ENCODE measurements at regions not wholly inside any gene's neighbourhood (a gene's known extent, or its start where the extent isn't known, plus 50 kb on each side); places are given as distances from the start of the nearest gene placed in this dataset.

DNA sequence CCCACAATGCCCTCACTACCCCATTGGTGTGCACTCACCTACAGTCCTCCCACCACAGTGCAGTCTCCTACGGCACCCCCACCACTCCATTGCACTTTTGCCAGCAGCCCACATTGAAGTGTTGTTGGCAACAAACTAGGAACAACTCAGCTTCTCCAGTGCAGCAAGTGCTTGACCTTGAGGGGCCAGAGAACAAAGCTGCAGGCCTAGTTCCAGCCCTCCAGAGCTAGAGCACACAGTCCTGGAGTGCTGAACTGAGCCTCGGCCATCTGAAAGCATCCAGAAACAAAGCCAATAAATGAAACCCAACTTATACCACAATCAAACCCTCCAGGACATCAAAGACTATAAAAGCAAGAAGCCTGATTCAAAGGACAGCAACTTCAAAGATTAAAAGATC is 129.9 kb downstream of the C1orf94 start:
- Mint-ChIP-seq H3K27me3 (no peaks in the 10 kb centered on the region), H3K4me3 (no peak overlapping the region), H3K4me1 (no peaks in the 10 kb centered on the region), H3K27ac (no peak overlapping the region), H3K36me3 (ENCODE audit: low read depth) (no peaks in the 10 kb centered on the region), H3K9me3 (no peaks in the 10 kb centered on the region)
- ChIA-PET POLR2A (no interaction called here), CTCF (no interaction called here)
- no peak for DNase-seq

DNA sequence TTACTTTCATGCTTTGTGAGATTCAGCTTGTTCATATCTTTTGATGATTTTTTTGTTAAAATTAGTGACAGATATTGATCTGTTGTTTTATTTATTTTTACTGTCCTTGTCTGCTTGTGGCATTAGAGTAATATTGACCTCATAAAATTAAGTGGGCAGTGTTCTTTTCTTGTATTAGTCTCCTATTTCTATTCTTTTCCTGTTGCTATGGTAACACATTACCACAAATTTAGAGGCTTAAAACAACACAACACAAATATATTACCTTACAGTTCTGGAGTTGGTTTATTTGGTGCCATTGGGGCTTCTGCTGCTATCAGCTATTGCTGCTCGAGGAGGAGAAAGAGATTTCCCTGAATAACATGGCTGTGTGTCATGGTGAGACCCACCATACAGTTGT is 135.7 kb downstream of the C1orf94 start:
- no peaks in the 10 kb centered on the region for H3K9me3 Mint-ChIP-seq

DNA sequence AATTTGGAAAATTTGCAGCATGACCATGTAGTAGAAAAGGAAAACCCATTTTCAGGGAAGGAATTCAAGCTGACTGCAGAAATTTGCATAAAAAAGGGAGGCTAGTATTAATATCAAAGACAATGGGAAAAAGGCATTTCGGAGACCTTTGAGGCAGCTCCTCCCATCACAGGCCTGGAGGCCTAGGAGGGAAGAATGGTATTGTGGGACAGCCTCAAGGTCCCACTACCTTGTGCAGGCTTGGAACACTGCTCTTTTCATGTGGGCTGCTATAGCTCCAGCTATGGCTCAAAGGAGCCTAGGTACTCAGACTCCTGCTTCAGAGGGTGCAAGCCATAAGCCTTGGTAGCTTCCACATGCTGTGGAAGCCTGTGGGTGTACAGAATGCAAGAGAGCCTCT is 139.3 kb downstream of the C1orf94 start:
- CTCF ChIA-PET, result no interaction called here
- H3K27me3 Mint-ChIP-seq, result no peaks in the 10 kb centered on the region
- H3K9me3 Mint-ChIP-seq, result no peaks in the 10 kb centered on the region
- H3K4me1 Mint-ChIP-seq, result no peaks in the 10 kb centered on the region
- no peak overlapping the region for H3K27ac Mint-ChIP-seq
- DNase-seq, result no peak
- H3K36me3 Mint-ChIP-seq (ENCODE audit: low read depth), result no peaks in the 10 kb centered on the region
- POLR2A ChIA-PET, result no interaction called here
- no peak overlapping the region for H3K4me3 Mint-ChIP-seq

More for the DNA sequence above, 135.7 kb downstream of the C1orf94 start:
- no peak overlapping the region for H3K4me3 Mint-ChIP-seq
- DNase-seq, result no peak
- no peaks in the 10 kb centered on the region for H3K36me3 Mint-ChIP-seq (ENCODE audit: low read depth)
- no peaks in the 10 kb centered on the region for H3K4me1 Mint-ChIP-seq
- H3K27me3 Mint-ChIP-seq, result no peaks in the 10 kb centered on the region
- POLR2A ChIA-PET, result no interaction called here
- H3K27ac Mint-ChIP-seq, result no peak overlapping the region
- CTCF ChIA-PET, result no interaction called here

DNA sequence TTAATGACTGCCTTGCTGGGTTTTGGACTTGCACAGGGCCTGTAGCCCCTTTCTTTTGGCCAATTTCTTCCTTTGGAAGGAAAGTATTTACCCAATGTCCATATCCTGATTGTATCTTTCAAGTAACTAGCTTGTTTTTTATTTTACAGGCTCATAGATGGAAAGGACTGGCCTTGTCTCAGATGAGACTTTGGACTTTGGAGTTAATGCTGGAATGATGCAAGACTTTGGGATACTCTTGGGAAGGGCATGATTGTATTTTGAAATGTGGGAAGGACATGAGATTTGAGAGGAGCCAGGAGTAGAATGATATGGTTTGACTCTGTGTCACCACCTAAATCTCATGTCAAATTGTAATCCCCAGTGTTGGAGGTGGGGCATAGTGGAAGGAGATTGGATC is 140.1 kb downstream of the C1orf94 start:
- Mint-ChIP-seq H3K4me3 (no peak overlapping the region), H3K9me3 (no peaks in the 10 kb centered on the region), H3K27me3 (no peaks in the 10 kb centered on the region), H3K27ac (no peak overlapping the region), H3K4me1 (no peaks in the 10 kb centered on the region), H3K36me3 (ENCODE audit: low read depth) (no peaks in the 10 kb centered on the region)
- CTCF ChIA-PET, result no interaction called here
- POLR2A ChIA-PET, result no interaction called here
- no peak for DNase-seq

DNA sequence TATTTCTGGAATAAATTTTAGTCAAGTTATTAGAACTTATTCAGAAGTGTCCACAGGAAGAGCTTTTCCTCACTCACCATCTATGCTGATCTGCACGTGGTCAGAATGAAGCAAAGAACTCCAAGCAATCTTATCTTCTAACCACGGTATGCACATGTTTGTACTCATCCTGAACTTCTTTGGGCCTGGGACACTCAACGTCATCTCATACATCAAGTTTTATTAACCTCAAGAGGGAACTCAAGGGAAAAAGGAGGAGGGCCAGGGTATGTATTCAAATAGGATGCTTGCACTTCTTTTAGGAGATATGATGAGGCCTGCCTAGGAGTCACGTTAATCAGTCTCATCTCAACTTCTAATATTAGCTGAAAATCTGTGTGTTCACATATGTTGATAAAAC is 142.5 kb downstream of the C1orf94 start:
- ChIA-PET POLR2A (no interaction called here), CTCF (no interaction called here)
- Mint-ChIP-seq H3K4me1 (no peaks in the 10 kb centered on the region), H3K4me3 (no peak overlapping the region), H3K36me3 (ENCODE audit: low read depth) (no peaks in the 10 kb centered on the region), H3K9me3 (no peaks in the 10 kb centered on the region), H3K27ac (no peak overlapping the region), H3K27me3 (no peaks in the 10 kb centered on the region)
- no peak for DNase-seq

DNA sequence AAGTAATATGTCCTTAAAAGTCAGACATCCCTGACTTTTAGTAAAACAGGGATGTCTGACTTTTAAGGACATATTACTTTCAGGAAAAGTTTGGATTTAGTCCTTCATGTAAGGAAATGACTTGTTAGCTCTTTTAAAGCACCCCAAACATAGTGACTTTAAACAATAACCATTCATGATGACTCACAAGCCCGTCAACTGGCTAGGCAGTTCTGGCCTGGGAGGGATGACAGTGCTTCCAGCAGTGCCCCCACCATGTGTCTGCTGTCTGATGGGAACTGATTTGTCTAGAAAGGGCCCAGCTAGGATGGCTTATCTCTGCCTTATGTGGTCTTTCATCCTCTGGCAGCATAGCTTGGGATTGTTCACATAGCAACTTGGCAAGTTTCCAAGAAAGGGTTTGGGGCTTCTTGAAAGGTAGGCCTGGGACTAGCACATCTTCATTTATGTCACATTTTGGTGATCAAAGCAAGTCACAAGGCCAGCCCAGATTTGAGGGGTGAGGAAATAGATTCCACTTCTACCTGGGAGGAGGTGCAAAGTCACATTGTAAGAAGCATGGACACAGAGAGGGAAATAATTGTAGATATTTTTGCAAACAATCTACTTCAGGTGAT is 143.5 kb downstream of the C1orf94 start:
- POLR2A ChIA-PET, result no interaction called here
- no peaks in the 10 kb centered on the region for H3K36me3 Mint-ChIP-seq (ENCODE audit: low read depth)
- no peaks in the 10 kb centered on the region for H3K4me1 Mint-ChIP-seq
- no peak for DNase-seq
- CTCF ChIA-PET, result no interaction called here
- H3K27me3 Mint-ChIP-seq, result no peaks in the 10 kb centered on the region
- H3K9me3 Mint-ChIP-seq, result no peaks in the 10 kb centered on the region
- H3K27ac Mint-ChIP-seq, result no peak overlapping the region
- H3K4me3 Mint-ChIP-seq, result no peak overlapping the region

DNA sequence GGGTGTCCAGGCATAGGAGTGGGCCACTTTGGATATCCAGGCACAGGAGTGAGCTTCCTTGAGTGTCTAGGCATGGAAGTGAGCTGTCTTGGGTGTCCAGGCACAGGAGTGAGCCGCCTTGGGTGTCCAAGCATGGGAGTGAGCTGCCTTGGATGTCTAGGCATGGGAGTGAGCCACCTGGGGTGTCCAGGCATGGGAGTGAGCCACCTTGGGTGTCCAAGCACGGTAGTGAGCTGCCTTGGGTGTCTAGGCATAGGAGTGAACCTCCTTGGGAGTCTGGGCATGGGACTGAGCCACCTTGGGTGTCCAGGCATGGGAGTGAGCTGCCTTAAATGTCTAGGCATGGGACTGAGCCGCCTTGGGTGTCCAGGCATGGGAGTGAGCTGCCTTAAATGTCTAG is 146.3 kb downstream of the C1orf94 start:
- POLR2A ChIA-PET, result no interaction called here
- H3K4me3 Mint-ChIP-seq, result no peak overlapping the region
- no peaks in the 10 kb centered on the region for H3K4me1 Mint-ChIP-seq
- H3K36me3 Mint-ChIP-seq (ENCODE audit: low read depth), result no peaks in the 10 kb centered on the region
- no peaks in the 10 kb centered on the region for H3K9me3 Mint-ChIP-seq
- DNase-seq, result no peak
- no peak overlapping the region for H3K27ac Mint-ChIP-seq
- CTCF ChIA-PET, result interaction anchor here (0.6 kb wide), 1 partner anchor 806 kb away, joined by 4 read pairs; no protein-coding TSS in a partner anchor
- H3K27me3 Mint-ChIP-seq, result no peaks in the 10 kb centered on the region

DNA sequence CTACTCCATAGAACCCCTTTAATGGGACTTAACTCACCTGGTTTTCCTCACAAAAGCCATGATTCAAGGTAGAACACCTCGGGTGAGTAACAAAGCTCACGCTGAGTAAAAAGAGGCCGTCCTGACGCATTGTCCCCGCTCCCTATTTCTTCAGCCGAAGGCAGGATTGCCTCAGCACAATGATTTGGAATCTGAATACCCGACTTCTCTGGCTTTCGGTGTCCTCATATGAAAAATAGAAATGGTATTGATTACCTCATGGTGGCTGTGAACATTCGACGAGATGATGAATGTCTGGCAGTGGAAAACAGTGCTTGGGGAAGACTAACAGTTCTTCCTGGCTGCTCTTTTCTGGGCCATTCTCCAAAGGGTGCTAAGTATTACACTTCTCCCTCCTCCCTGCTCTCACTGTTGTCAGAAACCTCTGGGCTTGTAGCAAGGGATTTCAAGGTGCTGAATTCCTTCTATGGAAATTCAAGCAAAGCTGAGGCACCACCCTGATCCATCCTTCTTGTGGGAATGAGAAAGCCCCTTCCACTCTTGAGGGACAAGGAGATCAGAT is 148.3 kb downstream of the C1orf94 start:
- ChIA-PET CTCF (no interaction called here), POLR2A (no interaction called here)
- no peak overlapping the region for H3K4me3 Mint-ChIP-seq
- H3K27me3 Mint-ChIP-seq, result no peaks in the 10 kb centered on the region
- H3K36me3 Mint-ChIP-seq (ENCODE audit: low read depth), result no peaks in the 10 kb centered on the region
- H3K4me1 Mint-ChIP-seq, result no peaks in the 10 kb centered on the region
- H3K9me3 Mint-ChIP-seq, result no peaks in the 10 kb centered on the region
- no peak for DNase-seq
- no peak overlapping the region for H3K27ac Mint-ChIP-seq

DNA sequence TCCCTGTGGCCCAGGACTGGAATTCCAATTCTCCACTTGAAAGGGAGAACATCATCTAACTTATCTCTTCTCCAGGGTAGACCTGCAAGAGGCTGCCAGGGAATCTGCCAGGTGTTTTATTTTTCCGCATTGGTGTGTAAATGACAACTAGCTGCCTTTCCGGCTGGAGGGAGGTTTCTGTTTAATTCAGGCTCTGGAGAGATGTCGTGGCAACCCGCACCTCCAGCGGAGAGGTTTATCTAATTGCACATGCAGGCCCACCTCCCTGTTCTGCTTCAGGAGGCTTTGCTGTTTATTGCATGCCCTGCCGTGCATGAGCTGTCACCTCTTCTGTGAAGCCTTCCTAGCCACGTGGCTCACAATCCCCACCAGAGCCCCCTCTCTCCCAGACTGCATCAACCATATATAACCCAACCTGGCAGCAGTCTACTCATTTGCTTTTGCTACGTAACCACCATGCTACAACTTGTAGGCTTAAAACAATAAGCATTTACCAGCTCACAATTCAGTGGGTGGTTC is 151.6 kb downstream of the C1orf94 start:
- DNase-seq, result no peak
- no peaks in the 10 kb centered on the region for H3K4me1 Mint-ChIP-seq
- CTCF ChIA-PET, result no interaction called here
- no peaks in the 10 kb centered on the region for H3K27me3 Mint-ChIP-seq
- H3K9me3 Mint-ChIP-seq, result no peaks in the 10 kb centered on the region
- POLR2A ChIA-PET, result no interaction called here
- no peak overlapping the region for H3K4me3 Mint-ChIP-seq
- H3K36me3 Mint-ChIP-seq (ENCODE audit: low read depth), result no peaks in the 10 kb centered on the region
- H3K27ac Mint-ChIP-seq, result no peak overlapping the region

DNA sequence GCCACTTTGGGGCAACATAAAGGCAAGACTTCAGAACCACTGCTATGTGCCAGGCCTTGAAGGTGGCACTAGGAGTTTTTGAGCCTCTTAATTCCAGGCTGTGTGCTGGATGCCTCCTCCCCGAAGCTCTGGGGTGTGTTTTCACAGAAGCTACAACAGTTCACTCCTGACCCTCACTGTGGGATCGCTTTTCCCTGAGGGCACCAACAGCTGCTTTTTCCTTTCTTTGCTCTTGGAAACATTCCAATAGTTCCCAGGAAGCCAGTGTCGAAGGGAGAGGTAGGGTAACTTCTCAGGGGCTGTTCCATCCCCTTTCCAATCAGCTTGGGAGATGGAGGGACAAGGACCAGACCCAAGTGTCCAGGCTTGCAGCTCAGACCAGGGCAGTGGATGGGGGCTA is 153.4 kb downstream of the C1orf94 start:
- Mint-ChIP-seq H3K4me3 (no peak overlapping the region), H3K9me3 (no peaks in the 10 kb centered on the region), H3K27ac (no peak overlapping the region), H3K27me3 (no peaks in the 10 kb centered on the region), H3K36me3 (ENCODE audit: low read depth) (no peaks in the 10 kb centered on the region), H3K4me1 (no peaks in the 10 kb centered on the region)
- POLR2A ChIA-PET, result no interaction called here
- CTCF ChIA-PET, result no interaction called here
- DNase-seq, result no peak

DNA sequence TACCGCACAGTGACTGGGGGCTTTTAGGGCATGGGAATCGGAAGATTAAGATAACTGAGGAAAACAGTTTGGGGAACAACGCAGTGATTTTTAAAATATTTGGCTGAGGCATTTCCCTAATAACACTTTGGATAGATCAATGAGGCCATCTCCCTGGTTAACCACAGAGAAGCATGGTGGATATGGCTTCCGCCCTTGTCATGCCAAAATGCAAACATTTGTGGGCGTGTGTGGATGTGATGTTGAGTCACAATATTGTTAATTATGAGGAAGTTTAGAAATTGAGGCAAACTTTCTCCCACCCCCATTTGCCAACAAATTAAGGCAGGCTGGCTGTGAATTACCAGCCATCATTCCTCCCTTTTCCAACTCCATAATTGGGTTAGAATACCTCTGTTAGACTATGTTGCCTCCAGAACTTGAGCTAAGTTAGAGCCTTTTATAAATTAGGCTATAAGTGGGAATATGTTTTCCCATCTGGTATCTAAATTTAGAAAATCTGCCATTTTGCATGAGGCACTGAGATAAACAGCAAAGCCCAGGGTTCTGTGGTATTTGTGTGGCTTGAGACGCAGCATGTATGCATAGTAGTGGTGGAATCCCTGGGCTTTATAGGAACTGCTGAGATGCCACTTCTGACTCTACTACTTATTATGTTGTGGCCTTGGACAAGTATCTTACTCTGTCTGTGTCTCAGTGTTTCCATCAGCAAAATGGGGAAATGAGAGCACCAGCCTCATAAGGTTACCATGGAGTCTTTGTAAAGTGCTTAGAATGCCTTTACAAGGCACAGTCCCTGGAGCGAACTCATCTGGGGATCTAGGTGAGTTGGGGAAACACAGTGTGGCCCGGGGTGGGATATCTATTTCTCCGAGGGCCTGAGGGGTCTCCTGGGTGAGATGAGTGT is 154.6 kb downstream of the C1orf94 start:
- POLR2A ChIA-PET, result no interaction called here
- H3K36me3 Mint-ChIP-seq (ENCODE audit: low read depth), result no peaks in the 10 kb centered on the region
- H3K4me3 Mint-ChIP-seq, result no peak overlapping the region
- H3K4me1 Mint-ChIP-seq, result no peaks in the 10 kb centered on the region
- no peaks in the 10 kb centered on the region for H3K9me3 Mint-ChIP-seq
- DNase-seq, result no peak
- H3K27me3 Mint-ChIP-seq, result no peaks in the 10 kb centered on the region
- no peak overlapping the region for H3K27ac Mint-ChIP-seq
- CTCF ChIA-PET, result no interaction called here

DNA sequence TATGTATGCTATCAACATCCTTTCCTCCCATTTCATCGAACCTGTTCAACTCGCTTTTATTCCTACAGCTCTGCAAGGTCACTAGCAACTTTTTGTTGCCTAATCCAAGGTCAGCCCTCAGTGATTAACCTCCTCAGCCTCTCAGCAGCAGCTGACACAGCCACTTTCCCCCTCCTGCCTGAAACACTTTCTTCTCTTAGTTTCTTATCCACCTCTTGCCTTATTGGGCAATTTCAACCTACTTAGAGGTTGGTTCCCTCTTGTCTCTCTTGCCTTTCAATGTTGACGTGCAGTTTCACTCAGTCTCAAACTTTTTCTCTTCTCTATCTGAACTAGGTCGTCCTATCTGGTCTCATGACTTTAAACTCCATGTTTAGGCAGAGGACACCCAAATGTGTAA is 156.3 kb downstream of the C1orf94 start:
- ChIA-PET CTCF (no interaction called here), POLR2A (no interaction called here)
- Mint-ChIP-seq H3K27ac (no peak overlapping the region), H3K4me3 (no peak overlapping the region), H3K36me3 (ENCODE audit: low read depth) (no peaks in the 10 kb centered on the region), H3K4me1 (no peaks in the 10 kb centered on the region), H3K27me3 (no peaks in the 10 kb centered on the region), H3K9me3 (no peaks in the 10 kb centered on the region)
- no peak for DNase-seq

DNA sequence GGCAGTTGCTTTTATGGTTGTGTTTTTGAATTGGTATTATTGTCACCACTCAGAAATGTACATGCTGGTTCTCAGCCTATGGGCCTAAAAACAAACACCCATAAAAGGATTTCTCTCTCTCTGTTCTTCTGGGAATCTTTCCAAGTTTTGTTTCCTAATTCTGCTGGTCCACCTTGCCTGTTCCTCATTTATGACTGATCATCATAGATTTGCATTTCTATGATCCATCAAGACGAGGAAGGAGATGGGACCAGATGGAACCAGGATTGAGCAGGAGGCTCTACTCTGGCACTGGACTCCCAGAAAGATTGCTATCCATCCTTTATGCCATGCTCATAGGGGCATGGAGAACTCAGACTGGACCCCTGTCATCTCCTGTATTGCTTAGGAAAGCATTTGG is 162.2 kb downstream of the C1orf94 start:
- Mint-ChIP-seq H3K4me1 (no peaks in the 10 kb centered on the region), H3K36me3 (ENCODE audit: low read depth) (no peaks in the 10 kb centered on the region), H3K27me3 (no peaks in the 10 kb centered on the region), H3K27ac (no peak overlapping the region), H3K4me3 (no peak overlapping the region), H3K9me3 (no peaks in the 10 kb centered on the region)
- CTCF ChIA-PET, result no interaction called here
- DNase-seq, result no peak
- POLR2A ChIA-PET, result no interaction called here

DNA sequence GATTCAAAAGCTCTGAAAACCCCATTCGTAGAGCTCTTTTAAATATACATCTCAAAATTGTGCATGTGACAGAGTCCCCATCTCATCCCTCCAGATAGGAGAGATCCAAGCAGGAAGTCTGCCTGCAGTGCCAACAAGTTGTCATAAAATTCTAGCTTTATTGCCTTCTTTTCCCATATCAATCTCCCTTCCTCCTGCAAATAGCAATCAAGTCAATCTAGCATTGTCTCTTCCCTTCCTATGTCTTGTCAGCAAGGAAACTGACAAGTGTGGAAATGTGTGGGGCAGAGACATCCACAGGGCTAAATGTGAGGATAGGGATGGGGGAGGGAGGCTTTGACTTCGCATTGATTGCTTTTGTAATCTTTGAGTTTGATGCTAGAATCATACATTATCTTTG is 165.2 kb downstream of the C1orf94 start:
- CTCF ChIA-PET, result no interaction called here
- no peak for DNase-seq
- no peak overlapping the region for H3K27ac Mint-ChIP-seq
- H3K27me3 Mint-ChIP-seq, result no peaks in the 10 kb centered on the region
- no peaks in the 10 kb centered on the region for H3K9me3 Mint-ChIP-seq
- POLR2A ChIA-PET, result no interaction called here
- no peak overlapping the region for H3K4me3 Mint-ChIP-seq
- no peaks in the 10 kb centered on the region for H3K36me3 Mint-ChIP-seq (ENCODE audit: low read depth)
- no peaks in the 10 kb centered on the region for H3K4me1 Mint-ChIP-seq

Data from activated CD4-positive, alpha-beta memory T cell treated with anti-CD3 and anti-CD28 coated beads, Interleukin-2, amount 10 ng/mL, durations not matched to agents 7 days and 5 days (primary cell).